Effector memory CD8-positive, alpha-beta T cell (primary cell): ENCODE measurements at regions not wholly inside any gene's neighbourhood (a gene's known extent, or its start where the extent isn't known, plus 50 kb on each side); places are given as distances from the start of the nearest gene placed in this dataset.
"Not testable (repeated sequence)": the region's sequence is repeated elsewhere in the genome, so short reads cannot be mapped to it uniquely, and the experiment has no call there.

ENCODE experiments used
- ATAC-seq: fragments of 150-1000 bp; cut with Tn5 transposase; replicated peaks from 2 replicates; pipeline ENCODE4 v1.10.0; 2021; ENCODE audit warnings: mild to moderate bottlenecking, moderate library complexity
- DNase-seq, 3 experiments: peaks; one replicate each; pipeline ENCODE4 v3.0.0; 2021
- H3K27ac Mint-ChIP-seq, 2 donors: one replicate each; pipeline ENCODE4 v1.8.0; 2022; ENCODE audit warnings: mild to moderate bottlenecking in 2 of 2, mixed read lengths in 2 of 2, moderate library complexity in 2 of 2
- H3K27me3 Mint-ChIP-seq, 2 donors: one replicate each; pipeline ENCODE4 v1.8.0; 2022; ENCODE audit warnings: mixed read lengths in 2 of 2
- H3K36me3 Mint-ChIP-seq: one replicate; pipeline ENCODE4 v1.8.0; 2022; ENCODE audit warnings: mild to moderate bottlenecking, moderate library complexity, mixed read lengths; ENCODE audit not compliant: insufficient read depth
- H3K4me1 Mint-ChIP-seq, 2 donors: one replicate each; pipeline ENCODE4 v1.8.0; 2022; ENCODE audit warnings: low read depth in 2 of 2, mixed read lengths in 2 of 2
- H3K4me3 Mint-ChIP-seq, 2 donors: one replicate each; pipeline ENCODE4 v1.8.0; 2022; ENCODE audit warnings: mild to moderate bottlenecking in 2 of 2, mixed read lengths in 2 of 2, moderate library complexity in 2 of 2
- H3K9me3 Mint-ChIP-seq, 2 donors: one replicate each; pipeline ENCODE4 v1.8.0; 2022; ENCODE audit warnings: mixed read lengths in 2 of 2

DNA sequence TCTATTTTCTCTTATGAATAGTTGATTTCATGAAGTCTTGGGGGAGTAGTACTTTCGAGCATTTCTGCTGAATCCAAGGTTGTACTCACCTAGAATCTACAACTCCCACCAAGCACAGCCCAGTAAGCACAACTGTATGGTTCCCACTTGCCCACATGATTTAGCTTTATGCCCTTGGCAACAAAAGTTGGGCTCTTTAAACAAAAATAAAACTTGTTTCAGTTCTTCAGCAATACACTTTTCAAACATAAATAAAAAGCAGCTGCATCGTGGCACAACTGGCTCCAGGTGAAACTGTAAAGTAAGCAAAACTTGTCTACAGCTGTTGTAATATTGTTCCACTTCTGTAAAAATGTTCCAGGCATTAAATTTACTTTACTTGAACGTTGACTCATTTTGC is 99.8 kb upstream of the FSIP2 start:
- no peaks in the 10 kb centered on the region for H3K27me3 Mint-ChIP-seq

DNA sequence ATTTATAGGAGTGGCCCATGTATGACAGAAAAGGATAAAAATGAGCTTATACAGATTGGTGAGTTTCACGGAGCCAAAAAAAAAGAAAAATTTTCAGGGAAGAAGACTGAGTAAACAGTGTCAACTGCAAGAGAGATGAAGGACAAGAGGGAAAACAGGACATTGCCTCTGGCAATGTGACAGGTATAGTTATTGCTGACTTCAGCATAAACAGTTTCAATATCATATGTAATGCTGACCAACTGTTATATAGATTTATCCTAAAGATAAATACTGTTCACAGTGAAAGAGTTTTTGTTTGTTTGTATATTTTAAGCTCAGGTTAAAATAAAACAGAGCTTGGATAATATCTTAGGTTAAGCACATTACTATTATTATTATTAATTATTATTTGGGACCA is 98.0 kb upstream of the FSIP2 start:
- peaks cover 3% of the 10 kb centered on the region for H3K36me3 Mint-ChIP-seq
- no peak overlapping the region for H3K27ac Mint-ChIP-seq
- DNase-seq (no peak), ATAC-seq (no peak)
- no peaks in the 10 kb centered on the region for H3K4me1 Mint-ChIP-seq
- H3K27me3 Mint-ChIP-seq: no peaks in the 10 kb centered on the region
- H3K9me3 Mint-ChIP-seq: peaks cover under 1 to 4% of the 10 kb centered on the region in 2 donors
- H3K4me3 Mint-ChIP-seq: no peak overlapping the region

More for the DNA sequence above, 99.8 kb upstream of the FSIP2 start:
- ATAC-seq (no peak), DNase-seq (no peak)
- Mint-ChIP-seq H3K36me3 (no peaks in the 10 kb centered on the region), H3K4me1 (no peaks in the 10 kb centered on the region), H3K4me3 (no peak overlapping the region), H3K9me3 (peaks cover 4% of the 10 kb centered on the region in 2 donors), H3K27ac (no peak overlapping the region)

DNA sequence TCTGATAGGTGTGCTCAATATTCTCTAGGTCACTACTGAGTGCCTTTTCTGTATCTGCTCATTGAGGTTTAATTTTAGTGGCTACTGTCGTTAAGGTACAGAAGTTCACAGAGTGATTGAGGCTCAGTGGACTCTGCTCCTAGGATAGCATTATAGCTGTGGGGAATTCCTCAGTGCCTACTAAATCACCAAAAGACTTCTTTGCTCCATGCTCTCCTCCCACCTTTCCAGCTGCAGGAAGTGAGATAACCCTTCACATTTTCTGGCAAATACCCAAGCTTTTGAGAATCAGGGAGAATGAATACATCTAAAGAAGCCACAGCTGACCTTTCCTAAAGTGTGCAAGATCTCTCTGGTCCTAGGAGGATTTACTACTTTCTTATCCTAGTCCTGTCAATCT is 95.2 kb upstream of the FSIP2 start:
- ATAC-seq: no peak
- H3K27me3 Mint-ChIP-seq: no peaks in the 10 kb centered on the region
- peaks cover 0 to 6% of the 10 kb centered on the region in 2 donors for H3K9me3 Mint-ChIP-seq
- peaks cover 3% of the 10 kb centered on the region for H3K36me3 Mint-ChIP-seq
- H3K4me1 Mint-ChIP-seq: no peaks in the 10 kb centered on the region
- DNase-seq: no peak
- no peak overlapping the region for H3K27ac Mint-ChIP-seq
- H3K4me3 Mint-ChIP-seq: no peak overlapping the region

DNA sequence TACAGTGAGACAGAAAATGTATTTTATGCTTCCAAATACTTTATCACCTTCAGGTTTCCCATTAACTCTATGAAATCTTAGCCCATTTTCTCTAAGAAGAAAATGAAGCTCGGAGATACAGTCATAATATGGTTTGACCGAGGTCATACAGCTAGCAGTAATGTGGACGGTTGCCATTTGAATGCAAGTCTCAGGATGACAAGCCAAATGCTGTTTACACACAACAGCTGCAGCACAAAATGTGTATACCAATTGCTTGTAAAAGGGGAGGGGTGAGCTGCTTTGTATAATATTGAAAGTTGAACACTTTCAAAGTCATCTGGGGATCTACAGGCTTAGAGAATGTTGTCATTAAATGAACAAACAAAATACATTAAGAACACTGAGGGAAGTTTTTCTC is 93.8 kb upstream of the FSIP2 start:
- peaks cover 3% of the 10 kb centered on the region for H3K36me3 Mint-ChIP-seq

DNA sequence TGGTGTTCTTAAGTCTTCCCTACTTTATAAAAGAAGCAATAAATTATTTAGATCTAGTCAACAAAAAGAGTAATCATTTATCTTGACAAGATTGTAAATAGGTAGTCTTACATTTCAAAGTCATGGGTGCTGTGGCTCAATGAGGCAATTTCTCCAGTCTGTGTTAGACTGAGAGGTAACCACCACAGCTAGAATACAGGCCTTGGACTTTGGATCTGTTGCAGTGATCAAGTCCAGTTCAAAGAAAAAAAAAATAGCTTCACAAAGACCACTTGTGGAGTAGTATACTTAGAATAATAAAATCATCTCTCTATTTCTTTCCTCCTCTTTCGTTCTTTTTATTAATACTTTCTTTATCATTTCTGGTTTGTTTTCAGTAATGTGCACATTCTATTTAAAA is 93.1 kb upstream of the FSIP2 start:
- Mint-ChIP-seq H3K9me3 (peaks cover 0 to 6% of the 10 kb centered on the region in 2 donors), H3K4me3 (no peak overlapping the region), H3K36me3 (peaks cover 3% of the 10 kb centered on the region), H3K4me1 (no peaks in the 10 kb centered on the region), H3K27ac (no peak overlapping the region), H3K27me3 (no peaks in the 10 kb centered on the region)
- no peak for DNase-seq
- no peak for ATAC-seq

More for the DNA sequence above, 93.8 kb upstream of the FSIP2 start:
- Mint-ChIP-seq H3K27me3 (no peaks in the 10 kb centered on the region), H3K9me3 (peaks cover 0 to 6% of the 10 kb centered on the region in 2 donors), H3K4me3 (no peak overlapping the region), H3K27ac (no peak overlapping the region), H3K4me1 (no peaks in the 10 kb centered on the region)
- ATAC-seq: no peak
- no peak for DNase-seq

DNA sequence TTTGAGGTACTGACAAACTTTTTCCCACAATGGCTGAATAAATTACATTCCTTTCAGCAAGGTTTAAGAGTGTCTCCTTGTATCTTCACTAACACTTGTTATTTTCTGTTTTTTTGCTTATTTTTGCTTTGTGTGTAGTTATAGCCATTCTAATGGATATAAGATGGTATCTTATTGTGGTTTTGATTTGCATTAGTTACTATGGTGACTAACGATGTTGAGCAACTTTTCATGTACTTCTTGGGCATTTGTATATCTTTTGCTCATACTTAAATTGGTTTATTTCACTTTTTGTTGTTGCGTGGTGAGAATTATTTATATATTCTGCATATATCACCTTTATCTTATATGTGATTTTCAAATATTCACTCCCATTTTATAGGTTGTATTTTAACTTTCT is 79.9 kb upstream of the FSIP2 start:
- ATAC-seq: no peak
- H3K4me1 Mint-ChIP-seq: no peaks in the 10 kb centered on the region
- H3K9me3 Mint-ChIP-seq: peaks cover 0 to 1% of the 10 kb centered on the region in 2 donors
- no peaks in the 10 kb centered on the region for H3K27me3 Mint-ChIP-seq
- H3K27ac Mint-ChIP-seq: no peak overlapping the region
- no peaks in the 10 kb centered on the region for H3K36me3 Mint-ChIP-seq
- no peak for DNase-seq
- H3K4me3 Mint-ChIP-seq: no peak overlapping the region

DNA sequence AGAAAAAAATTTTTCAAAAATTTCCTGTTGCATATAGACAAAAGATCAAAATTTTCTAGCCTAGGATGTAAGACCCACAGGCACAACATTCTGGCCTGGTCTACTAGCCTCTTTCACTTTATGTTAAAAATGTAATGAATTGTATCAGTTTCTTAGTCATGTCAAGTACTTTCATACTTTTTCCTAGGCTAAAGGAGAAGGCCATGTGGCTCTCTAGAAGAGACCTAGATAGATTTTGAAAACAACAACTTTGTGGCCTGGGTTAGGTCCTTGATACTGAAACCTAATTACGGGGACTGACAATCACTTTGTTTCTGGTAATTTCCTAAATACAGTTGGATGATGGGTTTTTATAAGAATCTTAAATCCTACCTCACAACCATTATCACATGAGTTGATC is 74.8 kb upstream of the FSIP2 start:
- H3K9me3 Mint-ChIP-seq: peaks cover 0 to 9% of the 10 kb centered on the region in 2 donors

DNA sequence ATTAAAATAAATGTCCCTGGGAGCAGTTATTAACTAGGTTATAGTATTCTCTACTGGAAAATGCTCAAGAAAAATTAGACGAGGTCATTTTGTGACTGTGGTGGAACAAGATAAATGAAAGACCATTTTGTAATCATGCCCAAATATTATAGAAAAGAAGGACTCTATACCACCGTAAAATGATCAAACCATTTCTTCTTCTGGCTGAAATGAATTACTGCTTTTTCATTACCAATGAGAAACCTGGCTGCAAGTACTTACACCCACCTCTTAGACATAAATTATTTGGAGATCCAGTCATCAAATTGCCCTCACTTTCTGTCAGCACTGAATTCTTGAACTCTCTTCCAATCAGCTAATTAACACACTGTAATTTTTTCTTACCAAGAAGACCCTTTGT is 74.2 kb upstream of the FSIP2 start:
- ATAC-seq: no peak
- H3K27ac Mint-ChIP-seq: no peak overlapping the region
- no peaks in the 10 kb centered on the region for H3K4me1 Mint-ChIP-seq
- no peak overlapping the region for H3K4me3 Mint-ChIP-seq
- no peaks in the 10 kb centered on the region for H3K27me3 Mint-ChIP-seq
- H3K9me3 Mint-ChIP-seq: peaks cover 0 to 9% of the 10 kb centered on the region in 2 donors
- no peaks in the 10 kb centered on the region for H3K36me3 Mint-ChIP-seq
- no peak for DNase-seq

More for the DNA sequence above, 74.8 kb upstream of the FSIP2 start:
- ATAC-seq (no peak), DNase-seq (no peak)
- Mint-ChIP-seq H3K4me1 (no peaks in the 10 kb centered on the region), H3K4me3 (no peak overlapping the region), H3K27ac (no peak overlapping the region), H3K27me3 (no peaks in the 10 kb centered on the region), H3K36me3 (no peaks in the 10 kb centered on the region)

DNA sequence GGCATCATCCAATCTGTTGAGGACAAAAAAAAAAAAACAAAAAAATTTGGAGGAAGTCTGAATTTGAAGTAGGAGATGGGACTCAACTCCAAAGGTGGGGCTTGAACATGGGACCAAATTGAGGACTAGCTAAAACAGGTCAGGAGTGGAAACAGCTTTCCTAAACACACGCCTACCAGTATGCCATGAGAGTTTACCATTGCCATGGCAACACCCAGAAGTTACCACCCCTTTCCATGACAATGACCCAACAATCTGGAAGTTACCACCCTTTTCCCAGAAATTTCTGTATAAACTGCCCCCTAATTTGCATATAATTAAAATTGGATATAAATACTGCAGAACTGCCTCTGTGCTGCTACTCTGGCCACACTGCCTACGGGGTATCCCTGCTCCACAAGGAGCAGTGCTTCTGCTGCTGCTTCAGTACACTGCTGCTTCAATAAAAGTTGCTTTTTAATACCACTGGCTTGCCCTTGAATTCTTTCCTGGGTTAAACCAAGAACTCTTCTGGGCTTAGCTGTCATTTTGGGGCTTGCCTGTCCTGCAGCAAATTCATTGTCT is 73.3 kb upstream of the FSIP2 start:
- H3K9me3 Mint-ChIP-seq: peaks cover 0 to 9% of the 10 kb centered on the region in 2 donors
- no peaks in the 10 kb centered on the region for H3K36me3 Mint-ChIP-seq
- no peaks in the 10 kb centered on the region for H3K27me3 Mint-ChIP-seq
- no peak overlapping the region for H3K27ac Mint-ChIP-seq
- DNase-seq: no peak
- H3K4me1 Mint-ChIP-seq: no peaks in the 10 kb centered on the region
- no peak overlapping the region for H3K4me3 Mint-ChIP-seq
- no peak for ATAC-seq

DNA sequence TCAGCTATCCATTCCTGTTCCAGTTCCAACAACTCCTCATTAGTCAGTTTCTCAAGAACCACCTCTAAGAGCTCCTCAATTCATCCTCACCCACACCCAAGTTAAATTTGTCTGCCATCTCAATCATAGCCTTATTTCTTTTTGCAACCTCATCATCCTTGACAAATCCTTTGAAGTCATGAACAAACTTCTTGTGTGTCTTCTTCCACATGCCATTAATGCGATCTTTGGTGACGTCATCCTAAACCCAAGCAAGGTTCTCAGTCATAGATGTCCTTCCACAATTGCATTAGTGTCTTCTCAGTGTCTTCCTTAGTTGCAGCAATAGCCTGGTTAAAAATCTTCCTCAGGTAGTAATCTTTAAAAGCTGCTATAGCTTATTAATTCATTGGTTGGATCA is 71.2 kb upstream of the FSIP2 start:
- Mint-ChIP-seq H3K4me1 (no peaks in the 10 kb centered on the region), H3K36me3 (no peaks in the 10 kb centered on the region), H3K4me3 (no peak overlapping the region), H3K9me3 (peaks cover 0 to 11% of the 10 kb centered on the region in 2 donors), H3K27me3 (no peaks in the 10 kb centered on the region), H3K27ac (no peak overlapping the region)
- no peak for ATAC-seq
- DNase-seq: no peak

DNA sequence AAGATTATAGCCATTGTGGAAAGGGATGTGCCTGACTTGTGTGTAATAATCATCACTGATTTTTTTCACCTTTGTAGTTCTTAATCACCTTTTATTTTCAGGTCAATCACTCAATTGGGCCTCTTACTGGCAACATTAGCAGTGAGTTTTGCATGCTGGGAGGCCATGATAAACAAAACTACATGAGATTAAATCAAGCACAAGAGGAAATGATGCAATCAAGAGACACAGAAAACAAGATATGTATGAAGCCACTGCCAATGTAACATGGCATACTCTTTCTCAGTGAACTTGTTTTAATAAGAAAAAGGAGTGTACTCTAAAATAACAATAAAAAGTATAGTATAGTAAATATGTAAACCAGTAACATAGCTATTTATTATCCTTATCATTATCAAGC is 69.9 kb upstream of the FSIP2 start:
- Mint-ChIP-seq H3K9me3 (peaks cover 0 to 10% of the 10 kb centered on the region in 2 donors), H3K27ac (no peak overlapping the region)
- no peak for DNase-seq

DNA sequence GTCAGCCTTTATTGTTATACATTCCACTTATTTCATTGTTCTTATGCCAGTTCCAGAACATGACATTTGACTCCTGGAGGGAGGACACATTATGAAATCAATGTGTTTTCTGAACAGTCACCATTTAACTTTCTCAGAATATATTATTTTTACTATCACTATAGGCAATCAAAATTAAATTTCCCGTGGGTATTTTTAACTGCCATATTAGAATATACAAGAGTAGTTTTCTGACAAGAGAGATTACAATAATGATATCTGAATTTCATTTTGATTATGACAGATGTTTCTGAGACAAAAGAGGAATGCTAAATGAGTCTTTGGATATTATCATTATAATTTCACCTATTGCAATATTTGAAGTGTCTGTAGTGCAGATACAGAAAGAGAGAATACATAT is 64.4 kb upstream of the FSIP2 start:
- H3K4me1 Mint-ChIP-seq: no peaks in the 10 kb centered on the region
- no peaks in the 10 kb centered on the region for H3K27me3 Mint-ChIP-seq
- H3K9me3 Mint-ChIP-seq: peaks cover 0 to 4% of the 10 kb centered on the region in 2 donors
- no peaks in the 10 kb centered on the region for H3K36me3 Mint-ChIP-seq
- H3K27ac Mint-ChIP-seq: no peak overlapping the region
- DNase-seq (no peak), ATAC-seq (no peak)
- no peak overlapping the region for H3K4me3 Mint-ChIP-seq

More for the DNA sequence above, 69.9 kb upstream of the FSIP2 start:
- no peak overlapping the region for H3K4me3 Mint-ChIP-seq
- H3K4me1 Mint-ChIP-seq: no peaks in the 10 kb centered on the region
- ATAC-seq: no peak
- H3K36me3 Mint-ChIP-seq: no peaks in the 10 kb centered on the region
- H3K27me3 Mint-ChIP-seq: no peaks in the 10 kb centered on the region

DNA sequence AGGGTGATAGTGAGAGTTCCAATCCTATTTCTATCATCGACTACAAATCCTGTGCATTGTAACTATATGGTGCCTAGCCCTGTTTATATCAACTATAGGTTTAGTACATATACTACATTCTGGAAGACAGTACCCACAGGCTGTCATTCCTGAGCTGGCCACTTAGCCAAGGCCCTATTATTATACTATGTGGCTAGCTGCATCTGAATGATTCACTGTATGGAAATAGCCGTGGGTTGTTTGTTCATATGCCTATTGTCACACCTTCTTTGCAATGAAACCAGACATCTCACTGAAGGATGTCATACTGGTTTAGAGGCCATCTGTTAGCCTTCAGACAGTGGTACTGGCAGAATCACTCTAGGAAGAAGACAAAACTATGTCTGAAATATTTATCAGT is 62.3 kb upstream of the FSIP2 start:
- Mint-ChIP-seq H3K4me1 (no peaks in the 10 kb centered on the region), H3K36me3 (no peaks in the 10 kb centered on the region), H3K27me3 (no peaks in the 10 kb centered on the region), H3K4me3 (no peak overlapping the region), H3K27ac (no peak overlapping the region), H3K9me3 (peaks cover 0 to 6% of the 10 kb centered on the region in 2 donors)
- ATAC-seq: no peak
- no peak for DNase-seq

DNA sequence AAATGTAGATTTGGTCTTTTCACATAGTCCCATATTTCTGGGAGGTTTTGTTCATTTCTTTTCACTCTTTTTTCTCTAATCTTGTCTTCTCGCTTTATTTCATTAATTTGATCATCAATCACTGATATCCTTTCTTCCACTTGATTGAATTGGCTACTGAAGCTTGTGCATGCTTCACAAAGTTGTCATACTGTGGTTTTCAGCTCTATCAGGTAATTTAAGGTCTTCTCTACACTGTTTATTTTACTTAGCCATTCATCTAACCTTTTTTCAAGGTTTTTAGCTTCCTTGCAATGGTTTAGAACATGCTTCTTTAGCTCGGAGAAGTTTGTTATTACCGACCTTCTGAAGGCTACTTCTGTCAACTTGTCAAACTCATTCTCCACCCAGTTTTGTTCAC is 51.6 kb upstream of the FSIP2 start:
- H3K4me3 Mint-ChIP-seq, H3K36me3 Mint-ChIP-seq, DNase-seq, H3K27me3 Mint-ChIP-seq, H3K4me1 Mint-ChIP-seq, H3K27ac Mint-ChIP-seq, ATAC-seq: not testable (repeated sequence)
- H3K9me3 Mint-ChIP-seq: peaks cover 0 to 20% of the 10 kb centered on the region in 2 donors

DNA sequence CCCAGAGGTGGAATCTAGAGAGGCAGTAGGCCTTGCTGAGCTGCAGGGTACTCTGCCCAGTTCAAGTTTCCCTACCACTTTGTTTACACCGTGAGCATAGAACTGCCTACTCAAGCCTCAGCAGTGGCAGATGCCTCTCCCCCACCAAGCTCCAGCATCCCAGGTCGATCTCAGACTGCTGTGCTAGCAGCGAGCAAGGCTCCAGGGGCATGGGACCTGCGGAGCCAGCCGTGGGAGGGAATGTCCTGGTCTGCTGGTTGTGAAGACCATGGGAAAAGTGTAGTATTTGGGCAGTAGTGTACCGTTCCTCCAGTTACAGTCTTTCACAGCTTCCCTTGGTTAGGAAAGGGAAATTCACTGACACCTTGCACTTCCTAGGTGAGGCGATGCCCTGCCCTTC is 50.6 kb upstream of the FSIP2 start:
- H3K9me3 Mint-ChIP-seq: peaks cover 7 to 22% of the 10 kb centered on the region in 2 donors
- no peak overlapping the region for H3K4me3 Mint-ChIP-seq
- no peaks in the 10 kb centered on the region for H3K27me3 Mint-ChIP-seq
- no peaks in the 10 kb centered on the region for H3K4me1 Mint-ChIP-seq
- no peaks in the 10 kb centered on the region for H3K36me3 Mint-ChIP-seq
- no peak overlapping the region for H3K27ac Mint-ChIP-seq
- DNase-seq (no peak), ATAC-seq (no peak)
